ENCODE measurements at regions not wholly inside any gene's neighbourhood (a gene's known extent, or its start where the extent isn't known, plus 50 kb on each side); places are given as distances from the start of the nearest gene placed in this dataset.

DNA sequence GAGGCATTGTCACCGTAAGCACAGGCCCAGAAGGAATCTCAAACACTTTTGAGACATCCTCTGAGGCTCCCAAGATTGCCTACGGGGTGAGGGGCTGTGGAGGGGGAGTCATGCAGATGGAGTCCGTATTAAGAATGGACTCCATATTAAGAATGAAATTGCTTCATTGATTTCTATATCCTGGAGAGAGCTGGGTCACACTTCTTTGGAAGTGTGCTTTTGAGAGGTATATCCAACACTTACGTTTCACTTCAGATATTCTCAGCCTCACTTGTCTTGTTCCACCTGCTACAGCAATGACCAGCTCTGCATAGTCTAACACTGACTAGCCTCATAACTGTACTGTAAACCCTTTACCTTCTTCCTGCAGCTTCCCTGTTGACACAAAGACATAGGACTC is 62.6 kb upstream of the ARHGAP5 start:
- Histone ChIP-seq H2BK12ac (ENCODE audit: low read depth, low read length) (no peak overlapping the region), H3K27ac (ENCODE audit: low read depth, low read length) (no peak overlapping the region), H3K79me1 (ENCODE audit: low read depth, low read length) (no peaks in the 10 kb centered on the region), H3K4me2 (ENCODE audit: insufficient read depth in 1 of 2, low read depth in 2 of 2, low read length in 2 of 2) (no peak overlapping the region), H3K4me3 (ENCODE audit: extremely low read depth in 1 of 4, insufficient read depth in 2 of 4, low read depth in 3 of 4, low read length in 4 of 4) (no peak overlapping the region), H2BK15ac (ENCODE audit: low read length) (no peak overlapping the region), H2AFZ (ENCODE audit: low read length) (no peak overlapping the region), H3K23me2 (ENCODE audit: low read depth, low read length) (no peaks in the 10 kb centered on the region), H3K9ac (replicated peaks in 1 of 4; ENCODE audit: extremely low read depth in 1 of 4, low read depth in 3 of 4, low read length in 3 of 4) (no peak overlapping the region), H3K4me1 (replicated peaks in 1 of 4; ENCODE audit: control insufficient read depth in 3 of 4, insufficient read depth in 4 of 4, low read length in 3 of 4) (peaks cover 0 to 2% (median 0%) of the 10 kb centered on the region in 4 experiments; a peak in 1 of 7 replicates), H3K79me2 (ENCODE audit: control insufficient read depth in 1 of 2, insufficient read depth in 2 of 2, low read length in 2 of 2) (no peaks in the 10 kb centered on the region), H3K18ac (ENCODE audit: extremely low read depth, low read length) (no peak overlapping the region), H2AK5ac (ENCODE audit: low read depth, low read length) (no peak overlapping the region), H3K9me3 (ENCODE audit: insufficient read depth in 2 of 2, low read depth in 1 of 2, low read length in 1 of 2) (no peaks in the 10 kb centered on the region), H2BK20ac (ENCODE audit: low read length) (no peak overlapping the region), H3K4ac (replicated peaks; ENCODE audit: insufficient read length, low read depth, low read length) (no peak overlapping the region), H4K8ac (ENCODE audit: extremely low read depth, insufficient read depth, low read length) (no peak overlapping the region), H2BK5ac (ENCODE audit: low read depth, low read length) (no peak overlapping the region), H3K23ac (ENCODE audit: insufficient read length) (no peak overlapping the region), H3K36me3 (ENCODE audit: control insufficient read depth in 2 of 4, insufficient read depth in 4 of 4, low read length in 3 of 4) (no peaks in the 10 kb centered on the region), H2BK120ac (replicated peaks; ENCODE audit: low read depth, low read length) (no peak overlapping the region), H4K91ac (replicated peaks; ENCODE audit: insufficient read length, low read length) (no peak overlapping the region), H3K27me3 (replicated peaks in 1 of 4; ENCODE audit: control insufficient read depth in 3 of 4, extremely low read depth in 1 of 4, insufficient read depth in 3 of 4, low read length in 3 of 4) (no peaks in the 10 kb centered on the region; a peak in 1 of 7 replicates), H3K56ac (replicated peaks; ENCODE audit: insufficient read length, low read depth, low read length) (no peak overlapping the region), H4K5ac (ENCODE audit: insufficient read length, low read depth, low read length) (no peak overlapping the region), H4K20me1 (replicated peaks in 1 of 2; ENCODE audit: control insufficient read depth in 1 of 2, insufficient read depth in 2 of 2, low read length in 2 of 2) (no peaks in the 10 kb centered on the region), H3K14ac (ENCODE audit: insufficient read length) (no peak overlapping the region)
- FAIRE-seq (no peak), DNase-seq (ENCODE audit: low read depth in 1 of 2, low spot score in 2 of 2) (no peak)
- CTCF ChIA-PET (ENCODE audit: partially characterized antibody) = interaction anchor here (0.6 to 2.9 kb wide), 7 partner anchors 8 to 133 kb away, joined by 3 to 8 read pairs (median 4); no protein-coding TSS in a partner anchor
- WGBS, 2 experiments (ENCODE audit: extremely low coverage in 1 of 2, insufficient coverage in 1 of 2, insufficient read length in 1 of 2, insufficient replicate concordance in 2 of 2, low coverage in 1 of 2, low lambda C conversion rate in 2 of 2, missing lambda C conversion rate in 1 of 2) = 77% methylated on average over 4 of the region's 4 CpGs; no CpG with 5 or more reads in 1 of the 2 experiments
- POLR2A ChIA-PET (ENCODE audit: partially characterized antibody) = interaction anchor here (0.6 kb wide), 2 partner anchors 617 to 722 kb away, joined by 3 to 4 read pairs; no protein-coding TSS in a partner anchor
- TF ChIP-seq HDAC6 (IDR thresholded peaks at IDR 0.05; ENCODE audit: low read depth, low read length) = no peak
- TF ChIP-seq RBBP5 (IDR thresholded peaks at IDR 0.05; ENCODE audit: borderline replicate concordance, low read depth, low read length) = no peak
- no peak for TF ChIP-seq RFX5 (IDR thresholded peaks at IDR 0.05; ENCODE audit: borderline replicate concordance, low read depth, low read length)
- no peak for TF ChIP-seq NANOG (IDR thresholded peaks at IDR 0.05; ENCODE audit: insufficient read depth, low read depth, low read length, poor library complexity, severe bottlenecking)

Data from H1 (cell line).